ENCODE measurements at regions not wholly inside any gene's neighbourhood (a gene's known extent, or its start where the extent isn't known, plus 50 kb on each side); places are given as distances from the start of the nearest gene placed in this dataset.
"Not testable (repeated sequence)": the region's sequence is repeated elsewhere in the genome, so short reads cannot be mapped to it uniquely, and the experiment has no call there.

DNA sequence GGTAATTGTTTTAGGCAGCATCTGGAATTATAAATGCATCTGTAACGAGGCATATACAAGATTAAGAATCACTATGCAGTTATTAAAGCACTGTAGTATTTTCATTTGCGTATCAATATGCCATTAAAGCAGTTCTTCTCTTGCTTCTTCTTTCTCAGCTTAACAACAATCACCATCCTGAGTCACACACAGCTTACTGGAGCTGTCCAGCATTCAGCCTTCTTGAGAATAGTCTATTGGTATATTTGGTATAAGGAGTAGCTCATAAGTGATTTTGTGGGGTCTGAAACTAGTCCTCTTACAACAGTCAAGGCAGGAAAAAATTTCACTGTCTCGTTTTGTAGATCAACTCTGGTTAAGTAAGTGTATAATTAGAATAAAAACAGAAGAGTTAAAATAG lies 523.0 kb upstream of the FOXG1 start:
- Mint-ChIP-seq H3K27me3 (no peaks in the 10 kb centered on the region), H3K4me1 (no peaks in the 10 kb centered on the region), H3K9me3 (peaks cover 22% of the 10 kb centered on the region), H3K36me3 (ENCODE audit: low read depth) (no peaks in the 10 kb centered on the region), H3K4me3 (no peak overlapping the region), H3K27ac (no peak overlapping the region)
- DNase-seq, result no peak
- no peak for ATAC-seq

DNA sequence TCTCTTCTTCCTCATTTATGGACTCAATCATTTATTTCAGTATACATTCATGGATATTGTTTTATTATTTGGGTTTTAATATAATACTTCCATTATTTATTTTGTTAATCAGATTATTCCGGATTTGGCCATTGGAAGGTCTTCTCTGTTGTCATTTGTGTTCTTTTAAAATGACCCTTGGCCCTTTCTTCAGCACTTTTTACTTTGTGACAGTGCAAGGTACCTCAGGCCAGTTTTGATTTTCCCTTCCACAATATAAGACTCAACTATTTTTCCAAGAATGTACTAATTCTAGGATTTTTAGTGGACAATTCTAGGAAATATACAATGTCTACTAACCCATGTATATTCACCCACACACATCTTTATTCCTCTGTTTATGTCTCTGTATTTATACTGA lies 521.4 kb upstream of the FOXG1 start:
- Mint-ChIP-seq H3K9me3 (peaks cover 19% of the 10 kb centered on the region), H3K4me3 (no peak overlapping the region), H3K27me3 (no peaks in the 10 kb centered on the region), H3K27ac (no peak overlapping the region), H3K36me3 (ENCODE audit: low read depth) (no peaks in the 10 kb centered on the region), H3K4me1 (no peaks in the 10 kb centered on the region)
- DNase-seq, result no peak
- ATAC-seq, result no peak

DNA sequence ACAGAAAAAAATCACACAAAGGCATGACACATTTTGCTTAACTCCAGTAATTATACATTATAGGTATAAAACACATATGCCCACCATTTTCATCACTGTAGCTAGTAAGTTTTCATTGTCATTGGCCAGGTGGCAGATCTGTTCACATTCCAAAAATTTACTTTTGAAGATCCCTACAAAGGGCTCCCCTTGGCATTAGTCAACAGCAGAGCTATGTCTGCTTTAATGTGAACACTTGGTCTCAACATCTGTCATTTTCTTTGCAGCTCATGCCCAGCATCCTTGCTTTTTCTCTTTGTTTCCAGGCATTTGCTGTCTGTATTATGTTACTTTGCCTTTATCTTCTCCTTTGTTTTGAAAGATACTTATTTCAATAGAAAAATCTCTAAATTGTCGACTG lies 519.1 kb upstream of the FOXG1 start:
- no peak overlapping the region for H3K27ac Mint-ChIP-seq
- ATAC-seq (no peak), DNase-seq (no peak)
- H3K27me3 Mint-ChIP-seq, result no peaks in the 10 kb centered on the region
- no peaks in the 10 kb centered on the region for H3K36me3 Mint-ChIP-seq (ENCODE audit: low read depth)
- no peak overlapping the region for H3K4me3 Mint-ChIP-seq
- H3K9me3 Mint-ChIP-seq, result peaks cover 25% of the 10 kb centered on the region
- H3K4me1 Mint-ChIP-seq, result no peaks in the 10 kb centered on the region

DNA sequence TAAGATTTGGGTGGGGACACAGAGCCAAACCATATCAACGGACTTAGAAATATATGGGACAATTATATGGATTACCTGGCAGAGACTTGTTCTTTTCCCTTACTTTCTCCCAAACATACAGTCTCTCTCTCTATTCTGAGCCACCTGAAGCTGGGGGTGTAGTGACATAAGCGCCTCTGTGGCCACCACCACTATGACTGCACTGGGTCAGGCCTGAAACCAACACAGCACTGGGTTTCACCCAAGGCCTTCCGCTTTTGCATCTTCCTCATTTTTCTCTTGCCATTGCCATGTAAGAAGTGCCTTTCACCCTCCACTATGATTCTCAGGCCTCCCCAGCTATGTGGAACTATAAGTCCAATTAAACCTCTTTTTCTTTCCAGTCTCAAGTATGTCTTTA lies 514.5 kb upstream of the FOXG1 start:
- H3K27ac Mint-ChIP-seq; H3K4me1 Mint-ChIP-seq; H3K27me3 Mint-ChIP-seq; DNase-seq; ATAC-seq; H3K4me3 Mint-ChIP-seq; H3K36me3 Mint-ChIP-seq (ENCODE audit: low read depth): not testable (repeated sequence)
- H3K9me3 Mint-ChIP-seq, result peaks cover 24% of the 10 kb centered on the region

DNA sequence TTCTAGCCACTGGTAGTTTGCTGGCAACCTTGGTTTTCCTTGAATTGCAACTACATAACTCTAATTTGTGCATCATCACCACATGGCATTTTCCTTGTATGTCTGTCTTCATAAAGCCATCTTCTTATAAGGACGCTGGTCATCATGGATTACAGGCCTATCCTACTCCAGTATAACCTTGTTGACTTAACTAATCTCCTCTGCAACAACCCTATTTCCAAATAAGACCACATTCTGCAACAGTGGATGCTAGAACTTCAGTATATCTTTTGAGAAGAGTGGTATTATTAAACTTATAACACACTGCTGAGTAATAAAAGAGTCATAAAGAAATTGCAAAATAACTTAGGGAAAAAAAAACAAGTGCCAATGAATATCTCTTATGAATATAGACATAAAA lies 511.8 kb upstream of the FOXG1 start:
- no peaks in the 10 kb centered on the region for H3K27me3 Mint-ChIP-seq
- H3K36me3 Mint-ChIP-seq (ENCODE audit: low read depth), result no peaks in the 10 kb centered on the region
- no peak overlapping the region for H3K27ac Mint-ChIP-seq
- no peak for ATAC-seq
- H3K4me3 Mint-ChIP-seq, result no peak overlapping the region
- no peak for DNase-seq
- H3K9me3 Mint-ChIP-seq, result peaks cover 14% of the 10 kb centered on the region
- no peaks in the 10 kb centered on the region for H3K4me1 Mint-ChIP-seq

DNA sequence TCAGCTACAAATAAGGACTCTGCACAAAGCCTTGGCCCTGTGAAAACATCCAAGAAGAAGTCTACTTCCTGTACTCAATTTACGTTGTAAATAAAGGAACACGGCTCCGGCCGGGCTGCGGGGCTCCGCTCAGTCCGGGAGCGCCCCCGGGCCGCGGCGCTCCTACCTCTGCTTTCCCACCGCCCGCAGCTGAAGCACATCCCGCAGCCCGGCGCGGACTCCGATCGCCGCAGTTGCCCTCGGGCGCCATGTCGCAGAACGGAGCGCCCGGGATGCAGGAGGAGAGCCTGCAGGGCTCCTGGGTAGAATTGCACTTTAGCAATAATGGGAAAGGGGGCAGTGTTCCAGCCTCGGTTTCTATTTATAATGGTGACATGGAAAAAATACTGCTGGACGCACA lies 502.3 kb upstream of the FOXG1 start:
- no peaks in the 10 kb centered on the region for H3K36me3 Mint-ChIP-seq (ENCODE audit: low read depth)
- H3K4me3 Mint-ChIP-seq, result no peak overlapping the region
- no peaks in the 10 kb centered on the region for H3K27me3 Mint-ChIP-seq
- no peaks in the 10 kb centered on the region for H3K4me1 Mint-ChIP-seq
- H3K27ac Mint-ChIP-seq, result no peak overlapping the region
- H3K9me3 Mint-ChIP-seq, result peaks cover 20% of the 10 kb centered on the region
- DNase-seq, result no peak
- no peak for ATAC-seq

DNA sequence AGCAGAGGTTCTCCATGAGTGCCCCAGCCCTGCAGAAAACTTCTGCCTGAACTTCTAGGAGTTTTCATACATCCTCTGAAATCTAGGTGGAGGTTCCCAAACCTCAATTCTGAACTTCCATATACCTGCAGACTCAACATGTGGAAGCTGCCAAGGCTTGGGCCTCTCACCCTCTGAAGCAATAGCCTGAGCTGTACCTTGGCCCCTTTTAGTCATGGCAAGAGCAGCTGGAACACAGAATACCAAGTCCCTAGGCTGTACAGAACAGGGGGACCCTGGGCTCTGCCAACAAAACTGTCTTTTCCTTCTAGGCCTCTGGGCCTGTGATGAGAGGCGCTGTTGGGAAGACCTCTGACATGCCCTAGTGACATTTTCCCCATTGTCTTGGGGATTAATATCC lies 494.3 kb upstream of the FOXG1 start:
- H3K27ac Mint-ChIP-seq, result no peak overlapping the region
- peaks cover 25% of the 10 kb centered on the region for H3K9me3 Mint-ChIP-seq
- no peaks in the 10 kb centered on the region for H3K4me1 Mint-ChIP-seq
- H3K27me3 Mint-ChIP-seq, result no peaks in the 10 kb centered on the region
- DNase-seq (no peak), ATAC-seq (no peak)
- H3K36me3 Mint-ChIP-seq (ENCODE audit: low read depth), result no peaks in the 10 kb centered on the region
- no peak overlapping the region for H3K4me3 Mint-ChIP-seq

DNA sequence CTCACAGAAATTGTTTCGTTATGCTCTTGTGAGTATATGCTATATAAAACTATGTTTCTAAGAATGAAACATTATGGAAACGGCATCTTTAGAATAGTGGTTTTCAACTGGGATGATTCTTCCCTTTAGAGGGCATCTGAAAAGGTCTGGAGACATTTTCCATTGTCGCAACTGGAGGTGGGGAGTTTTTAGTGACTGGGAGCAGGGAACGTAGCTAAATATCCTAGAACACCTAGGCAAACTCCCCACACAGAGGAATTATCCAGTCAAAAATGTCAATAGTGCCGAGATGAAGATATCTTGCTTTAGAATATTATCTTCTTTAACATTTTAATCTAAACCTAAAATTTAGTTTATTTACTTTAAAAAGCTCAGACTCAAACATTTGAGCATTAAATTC lies 486.1 kb upstream of the FOXG1 start:
- Mint-ChIP-seq H3K27ac (no peak overlapping the region), H3K36me3 (ENCODE audit: low read depth) (no peaks in the 10 kb centered on the region)

DNA sequence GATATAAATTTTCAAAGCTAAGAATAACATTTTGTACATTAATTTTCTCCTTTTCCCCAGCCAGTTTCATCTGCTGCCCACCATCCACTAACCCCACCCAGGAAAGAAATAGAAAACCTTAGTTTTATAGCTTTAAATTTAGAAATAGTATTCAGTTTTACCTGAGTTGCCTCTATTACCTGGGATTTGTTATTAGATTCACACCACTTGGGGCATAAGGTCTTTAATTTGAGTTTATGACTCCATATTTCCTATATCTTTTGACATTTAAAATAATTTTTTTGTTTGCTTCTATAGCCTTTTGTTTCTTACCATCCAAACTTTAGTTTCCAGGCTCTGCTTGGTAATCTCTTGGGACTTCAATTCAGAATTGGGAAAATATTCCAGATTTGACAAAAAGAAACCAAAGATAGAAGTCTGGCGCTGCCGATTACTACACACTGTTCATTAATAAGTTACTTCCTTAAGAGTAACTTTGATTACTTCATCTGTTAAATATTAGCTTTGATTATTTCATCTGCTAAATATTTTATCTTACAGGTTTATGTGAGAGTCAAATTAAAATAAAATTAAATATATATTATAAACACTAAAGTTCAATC lies 485.5 kb upstream of the FOXG1 start:
- no peaks in the 10 kb centered on the region for H3K4me1 Mint-ChIP-seq
- H3K27ac Mint-ChIP-seq, result no peak overlapping the region
- H3K9me3 Mint-ChIP-seq, result peaks cover under 1% of the 10 kb centered on the region
- no peak for ATAC-seq
- no peak overlapping the region for H3K4me3 Mint-ChIP-seq
- H3K36me3 Mint-ChIP-seq (ENCODE audit: low read depth), result no peaks in the 10 kb centered on the region
- no peak for DNase-seq
- no peaks in the 10 kb centered on the region for H3K27me3 Mint-ChIP-seq

More for the DNA sequence above, 486.1 kb upstream of the FOXG1 start:
- no peaks in the 10 kb centered on the region for H3K27me3 Mint-ChIP-seq
- ATAC-seq, result no peak
- H3K4me1 Mint-ChIP-seq, result no peaks in the 10 kb centered on the region
- no peak for DNase-seq
- no peak overlapping the region for H3K4me3 Mint-ChIP-seq
- H3K9me3 Mint-ChIP-seq, result peaks cover 6% of the 10 kb centered on the region

DNA sequence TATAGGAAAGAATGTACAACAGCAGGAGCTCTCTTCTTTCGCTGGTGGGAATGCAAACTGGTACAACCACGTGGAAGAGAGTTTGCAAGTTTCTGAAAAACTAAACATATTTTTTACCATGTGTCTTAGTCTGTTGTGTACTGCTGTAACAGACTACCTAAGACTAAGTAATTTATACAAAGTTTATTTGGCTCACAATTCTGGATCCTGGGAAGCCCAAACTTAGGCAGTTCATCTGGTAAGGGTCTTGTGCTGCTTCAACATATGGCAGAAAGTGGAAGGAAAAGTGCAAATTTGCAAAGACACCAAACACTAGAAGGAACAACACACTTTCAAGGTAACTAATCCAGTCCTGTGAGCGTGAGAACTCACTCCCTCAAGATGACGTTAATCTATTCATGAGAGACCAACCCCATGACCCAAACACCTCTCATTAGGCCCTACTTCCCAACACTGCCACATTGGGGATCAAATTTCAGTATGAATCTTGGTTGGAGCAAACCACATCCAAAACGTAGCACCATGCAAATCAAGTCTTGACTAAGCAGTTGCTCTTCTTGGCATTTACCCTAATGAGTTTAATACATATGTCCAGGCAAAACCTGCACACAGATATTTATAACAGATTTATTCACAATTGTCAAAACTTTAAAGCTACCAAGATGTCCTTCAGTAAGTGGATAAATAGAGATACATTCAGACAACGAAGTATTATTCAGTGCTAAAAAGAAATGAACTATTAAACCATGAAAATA lies 481.9 kb upstream of the FOXG1 start:
- Mint-ChIP-seq H3K4me1 (no peaks in the 10 kb centered on the region), H3K4me3 (no peak overlapping the region), H3K27me3 (no peaks in the 10 kb centered on the region), H3K9me3 (peaks cover 10% of the 10 kb centered on the region), H3K36me3 (ENCODE audit: low read depth) (no peaks in the 10 kb centered on the region), H3K27ac (no peak overlapping the region)
- DNase-seq (no peak), ATAC-seq (no peak)

DNA sequence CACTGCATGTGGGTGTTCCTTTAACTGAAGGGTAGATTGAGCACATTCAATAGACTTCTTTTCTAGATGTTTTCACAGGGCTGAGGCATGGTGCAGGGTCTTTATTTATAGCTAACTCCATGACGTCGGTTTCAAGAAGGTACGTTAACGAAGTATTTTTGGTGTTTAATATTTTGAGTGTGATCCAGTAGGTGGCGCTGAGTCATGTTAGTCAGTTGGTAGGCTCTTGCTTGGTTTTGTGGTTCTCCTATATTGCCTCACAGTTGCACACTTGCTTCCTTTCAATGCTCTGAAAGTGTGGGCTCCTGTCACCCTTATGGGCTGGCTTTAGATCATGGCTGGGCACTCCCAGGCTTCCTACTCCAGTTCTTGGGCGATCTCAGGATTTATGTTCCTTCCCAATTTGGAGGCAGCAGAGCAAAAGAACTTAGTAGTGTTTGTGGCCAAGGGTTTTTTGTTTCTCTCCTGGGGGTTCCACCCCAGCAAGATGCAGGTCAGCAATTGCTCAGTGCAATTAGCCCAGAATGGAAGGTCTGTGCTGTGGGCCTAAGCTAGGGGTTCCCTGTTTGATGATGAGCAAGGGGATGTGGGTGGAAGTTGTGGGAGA lies 471.6 kb upstream of the FOXG1 start:
- ATAC-seq, result no peak
- H3K9me3 Mint-ChIP-seq, result peaks cover 37% of the 10 kb centered on the region

DNA sequence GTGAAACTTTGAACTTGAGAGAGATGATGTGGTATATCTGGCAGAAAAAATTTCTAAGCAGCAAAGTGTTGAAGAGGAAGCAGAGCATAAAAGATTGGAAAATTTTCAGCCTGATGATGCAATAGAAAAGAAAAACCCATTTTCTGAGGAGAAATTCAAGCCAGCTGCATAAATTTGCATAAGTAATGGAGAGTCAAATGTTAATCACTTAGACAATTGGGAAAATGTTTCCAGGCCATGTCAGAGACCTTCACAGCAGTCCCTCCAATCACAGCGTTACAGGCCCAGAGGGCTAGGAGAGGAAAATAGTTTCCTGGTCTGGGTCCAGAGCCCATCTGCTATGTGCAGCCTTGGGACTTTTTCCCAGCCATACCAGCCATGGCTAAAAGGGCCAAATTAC lies 469.0 kb upstream of the FOXG1 start:
- no peak overlapping the region for H3K4me3 Mint-ChIP-seq
- H3K9me3 Mint-ChIP-seq, result peaks cover 24% of the 10 kb centered on the region

More for the DNA sequence above, 471.6 kb upstream of the FOXG1 start:
- H3K4me3 Mint-ChIP-seq, result no peak overlapping the region
- no peaks in the 10 kb centered on the region for H3K4me1 Mint-ChIP-seq
- H3K27ac Mint-ChIP-seq, result no peak overlapping the region
- no peak for DNase-seq
- no peaks in the 10 kb centered on the region for H3K36me3 Mint-ChIP-seq (ENCODE audit: low read depth)
- H3K27me3 Mint-ChIP-seq, result no peaks in the 10 kb centered on the region

DNA sequence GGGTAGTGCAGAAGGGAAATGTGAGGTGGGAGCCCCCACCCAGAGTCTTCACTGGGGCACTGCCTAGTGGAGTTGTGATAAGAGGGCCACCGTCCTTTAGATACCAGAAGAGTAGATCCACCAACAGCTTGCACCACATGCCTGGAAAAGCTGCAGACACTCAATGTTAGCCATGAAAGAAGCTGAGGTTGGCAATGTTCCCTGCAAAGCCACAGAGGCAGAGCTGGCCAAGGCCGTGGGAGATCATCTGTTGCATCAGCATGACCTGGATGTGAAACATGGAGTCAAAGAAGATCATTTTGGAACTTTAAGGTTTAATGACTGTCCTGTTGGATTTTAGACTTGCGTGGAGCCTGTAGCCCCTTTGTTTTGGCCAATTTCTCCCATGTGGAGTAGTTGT lies 468.4 kb upstream of the FOXG1 start:
- no peak overlapping the region for H3K27ac Mint-ChIP-seq
- H3K9me3 Mint-ChIP-seq, result peaks cover 23% of the 10 kb centered on the region
- H3K27me3 Mint-ChIP-seq, result no peaks in the 10 kb centered on the region
- ATAC-seq, result no peak
- no peak for DNase-seq
- no peaks in the 10 kb centered on the region for H3K4me1 Mint-ChIP-seq
- no peaks in the 10 kb centered on the region for H3K36me3 Mint-ChIP-seq (ENCODE audit: low read depth)
- H3K4me3 Mint-ChIP-seq, result no peak overlapping the region

More for the DNA sequence above, 469.0 kb upstream of the FOXG1 start:
- H3K27me3 Mint-ChIP-seq, result no peaks in the 10 kb centered on the region
- no peak overlapping the region for H3K27ac Mint-ChIP-seq
- DNase-seq, result no peak
- ATAC-seq, result no peak
- H3K4me1 Mint-ChIP-seq, result no peaks in the 10 kb centered on the region
- no peaks in the 10 kb centered on the region for H3K36me3 Mint-ChIP-seq (ENCODE audit: low read depth)

DNA sequence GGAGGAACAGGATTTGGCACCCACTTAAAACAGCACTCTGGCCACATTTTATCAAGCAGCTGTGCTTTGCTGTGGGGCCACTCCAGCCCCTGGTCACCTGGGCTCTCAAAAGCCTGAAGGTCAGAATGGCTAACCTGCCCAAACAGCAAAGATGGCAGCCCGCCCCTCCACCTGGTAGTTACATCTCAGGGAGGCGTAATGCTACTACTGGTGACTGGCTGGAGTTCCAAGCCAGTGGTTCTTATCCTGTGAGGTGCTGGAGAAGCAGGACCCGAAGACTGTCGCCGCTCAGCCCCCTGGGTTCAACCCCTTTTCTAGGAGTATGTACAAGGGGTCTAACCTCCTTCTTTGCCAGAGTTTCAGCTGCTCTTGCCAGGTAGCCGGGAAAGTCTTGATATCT lies 467.4 kb upstream of the FOXG1 start:
- DNase-seq, result no peak
- peaks cover 22% of the 10 kb centered on the region for H3K9me3 Mint-ChIP-seq
- no peak overlapping the region for H3K4me3 Mint-ChIP-seq
- no peak overlapping the region for H3K27ac Mint-ChIP-seq
- no peak for ATAC-seq
- H3K4me1 Mint-ChIP-seq, result no peaks in the 10 kb centered on the region
- no peaks in the 10 kb centered on the region for H3K27me3 Mint-ChIP-seq
- no peaks in the 10 kb centered on the region for H3K36me3 Mint-ChIP-seq (ENCODE audit: low read depth)

DNA sequence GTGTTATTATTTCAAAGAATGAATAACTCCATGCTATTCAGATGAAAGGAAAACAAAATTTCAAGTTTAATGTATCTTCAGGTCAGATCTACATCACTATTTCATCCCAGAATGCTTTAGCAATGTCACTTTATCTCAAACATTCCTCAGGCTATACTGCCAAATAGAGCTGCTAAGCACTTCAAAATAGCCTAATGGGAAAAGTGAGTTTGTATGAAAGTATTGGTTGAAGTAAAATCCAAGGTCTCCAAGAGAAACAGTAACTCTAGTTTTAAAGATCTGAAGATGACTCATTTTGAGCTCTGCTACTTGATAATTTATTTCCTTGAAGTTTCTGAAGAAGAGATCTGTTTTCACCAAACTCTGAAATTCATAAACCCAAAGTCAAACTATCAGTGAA lies 466.2 kb upstream of the FOXG1 start:
- ATAC-seq, result no peak
- Mint-ChIP-seq H3K27me3 (no peaks in the 10 kb centered on the region), H3K4me3 (no peak overlapping the region), H3K9me3 (peaks cover 20% of the 10 kb centered on the region), H3K36me3 (ENCODE audit: low read depth) (no peaks in the 10 kb centered on the region), H3K4me1 (no peaks in the 10 kb centered on the region), H3K27ac (no peak overlapping the region)
- DNase-seq, result no peak
